Ovary (tissue), 7 donors: ENCODE measurements at regions not wholly inside any gene's neighbourhood (a gene's known extent, or its start where the extent isn't known, plus 50 kb on each side); places are given as distances from the start of the nearest gene placed in this dataset.

ENCODE experiments used
- DNase-seq, 5 donors: peaks; one replicate each; pipeline ENCODE4 v3.0.0-alpha.2; 2019 to 2020
- H3K27ac ChIP-seq, 2 donors: fragments of 200-600 bp; one replicate each; pipeline versions ENCODE4 v1.5.1 to v1.8.0; 2019 to 2022
- H3K27me3 ChIP-seq: fragments of 200-600 bp; one replicate; pipeline ENCODE4 v1.8.0; 2022
- H3K36me3 ChIP-seq: fragments of 200-600 bp; sonication (generic); one replicate; pipeline ENCODE4 v1.5.1; 2019
- H3K4me1 ChIP-seq: one replicate; pipeline ENCODE4 v1.8.1; 2013; ENCODE audit warnings: mild to moderate bottlenecking, moderate library complexity; ENCODE audit not compliant: insufficient read depth
- H3K4me3 ChIP-seq: fragments of 200-600 bp; sonication (generic); one replicate; pipeline ENCODE4 v1.5.1; 2017
- H3K9me3 ChIP-seq, 2 donors: fragments of 200-600 bp in 1 of 2; sonication (generic) in 1 of 2; one replicate each; pipeline versions ENCODE4 v1.5.1 to v1.8.1; 2013 to 2019; ENCODE audit warnings: mild to moderate bottlenecking in 1 of 2, moderate library complexity in 1 of 2
- EP300 ChIP-seq: sonication (generic); formaldehyde crosslinking; IDR thresholded peaks from one replicate; pipeline ENCODE4 v1.6.1; 2017; ENCODE audit warnings: antibody characterized with exemption
- POLR2A ChIP-seq: fragments of 450-650 bp; IDR thresholded peaks from one replicate; pipeline ENCODE4 v1.6.1; 2017; ENCODE audit warnings: antibody characterized with exemption, mild to moderate bottlenecking, moderate library complexity
- WGBS, 3 donors: extraction: QIAGEN DNeasy Blood & Tissue Kit in 1 of 3; methylation state at CpG; one replicate each; pipeline versions ENCODE4 v1.1.5 to v1.1.7; 2013 to 2017; 5-methylcytosine and 5-hydroxymethylcytosine counted together
- intact Hi-C, 4 donors: fragments of 100-400 bp; cut with DNase I; formaldehyde crosslinking; loops; one replicate each; pipeline versions ENCODE4 v1.11.0 to v1.15.1; 2022 to 2023
- TF ChIP-seq, protein P1 (sequence below), 3 donors: fragments of 450-650 bp in 2 of 3; fragments of 200-600 bp in 1 of 3; IDR thresholded peaks; one replicate each; pipeline versions ENCODE4 v1.5.1 to v1.8.0; 2016 to 2022; ENCODE audit warnings: antibody characterized with exemption in 3 of 3, mild to moderate bottlenecking in 1 of 3
- donor health status: DM: no; HTN: no; CAD: no; lungs with moderate emphysema.
- donor health status: DM: no; HTN: no; CAD: no.
- donor health status: Bipolar disorder and iron deficiency.
- donor health status: DM: no; HTN: no; CAD: no.
- donor health status: DM: yes; HTN: yes; CAD: no.

DNA sequence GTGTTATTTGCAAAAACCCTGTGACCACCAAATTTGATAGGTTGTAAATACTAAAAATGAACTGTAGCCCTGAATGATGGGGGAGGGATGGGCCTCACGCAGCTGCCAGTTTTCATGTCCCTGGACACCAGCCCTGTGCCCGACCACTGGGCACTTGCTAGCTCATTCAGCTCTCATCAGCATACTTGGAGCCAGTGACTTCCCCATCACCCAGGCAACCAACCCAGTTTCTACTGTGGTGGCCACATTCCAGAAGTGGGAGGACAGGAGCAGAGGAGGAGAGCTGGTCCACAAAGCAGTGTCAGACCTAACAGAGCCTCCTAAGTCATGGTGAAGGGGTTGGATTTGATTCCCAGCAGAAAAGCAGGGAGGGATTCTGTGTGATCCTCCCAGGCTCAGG is 128.2 kb downstream of the CPEB2 start:
- no peak overlapping the region for H3K4me3 ChIP-seq
- 83 to 92% (median 90%) methylated on average over 2 of the region's 2 CpGs for WGBS, 3 donors
- no peaks in the 10 kb centered on the region for H3K27me3 ChIP-seq
- DNase-seq = no peak
- no peak overlapping the region for H3K27ac ChIP-seq
- H3K36me3 ChIP-seq = no peaks in the 10 kb centered on the region
- H3K4me1 ChIP-seq = no peaks in the 10 kb centered on the region
- intact Hi-C loops = no loop called here
- no peaks in the 10 kb centered on the region for H3K9me3 ChIP-seq
- TF ChIP-seq POLR2A (no peak), EP300 (no peak)
- TF ChIP-seq, protein P1, sequence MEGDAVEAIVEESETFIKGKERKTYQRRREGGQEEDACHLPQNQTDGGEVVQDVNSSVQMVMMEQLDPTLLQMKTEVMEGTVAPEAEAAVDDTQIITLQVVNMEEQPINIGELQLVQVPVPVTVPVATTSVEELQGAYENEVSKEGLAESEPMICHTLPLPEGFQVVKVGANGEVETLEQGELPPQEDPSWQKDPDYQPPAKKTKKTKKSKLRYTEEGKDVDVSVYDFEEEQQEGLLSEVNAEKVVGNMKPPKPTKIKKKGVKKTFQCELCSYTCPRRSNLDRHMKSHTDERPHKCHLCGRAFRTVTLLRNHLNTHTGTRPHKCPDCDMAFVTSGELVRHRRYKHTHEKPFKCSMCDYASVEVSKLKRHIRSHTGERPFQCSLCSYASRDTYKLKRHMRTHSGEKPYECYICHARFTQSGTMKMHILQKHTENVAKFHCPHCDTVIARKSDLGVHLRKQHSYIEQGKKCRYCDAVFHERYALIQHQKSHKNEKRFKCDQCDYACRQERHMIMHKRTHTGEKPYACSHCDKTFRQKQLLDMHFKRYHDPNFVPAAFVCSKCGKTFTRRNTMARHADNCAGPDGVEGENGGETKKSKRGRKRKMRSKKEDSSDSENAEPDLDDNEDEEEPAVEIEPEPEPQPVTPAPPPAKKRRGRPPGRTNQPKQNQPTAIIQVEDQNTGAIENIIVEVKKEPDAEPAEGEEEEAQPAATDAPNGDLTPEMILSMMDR (IDR thresholded peaks at IDR 0.05) = no peak

- H3K4me1 ChIP-seq = no peaks in the 10 kb centered on the region
- H3K27me3 ChIP-seq = no peaks in the 10 kb centered on the region
- no peaks in the 10 kb centered on the region for H3K9me3 ChIP-seq
- WGBS, 3 donors = 72 to 77% (median 75%) methylated on average over 7 of the region's 7 CpGs
- TF ChIP-seq, protein P1 (IDR thresholded peaks at IDR 0.05) = no peak
- TF ChIP-seq EP300 (no peak), POLR2A (no peak)
- no peak overlapping the region for H3K27ac ChIP-seq
- intact Hi-C loops = no loop called here
- H3K36me3 ChIP-seq = no peaks in the 10 kb centered on the region
- H3K4me3 ChIP-seq = no peak overlapping the region
- DNase-seq = no peak
Measured at GRCh38 chr4:15131551-15131950, 129.3 kb downstream of the CPEB2 start.

DNA sequence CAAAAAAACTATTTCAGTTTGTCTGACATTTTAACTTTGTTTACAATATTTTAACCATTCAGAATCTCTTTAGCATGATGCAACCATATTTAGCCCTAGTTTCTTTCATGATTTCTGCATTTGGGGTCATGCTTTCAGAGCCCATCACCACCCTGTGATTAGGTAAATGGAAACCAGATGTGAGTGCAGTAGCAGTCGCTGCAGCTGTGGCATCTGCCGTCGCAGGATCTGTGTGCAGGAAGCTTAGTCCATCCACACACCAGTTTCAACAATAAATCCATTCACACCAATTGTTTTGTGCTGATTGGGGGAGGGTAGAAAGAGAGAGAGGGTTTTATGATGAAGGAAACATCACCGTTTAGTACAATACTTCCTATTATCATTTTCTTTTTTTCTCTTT is 130.5 kb downstream of the CPEB2 start:
- H3K27ac ChIP-seq = no peak overlapping the region
- DNase-seq = no peak
- TF ChIP-seq, protein P1 (IDR thresholded peaks at IDR 0.05) = no peak
- no peak for TF ChIP-seq POLR2A
- no peak for TF ChIP-seq EP300
- no peaks in the 10 kb centered on the region for H3K4me1 ChIP-seq
- H3K27me3 ChIP-seq = no peaks in the 10 kb centered on the region
- 17 to 33% (median 20%) methylated on average over 4 of the region's 4 CpGs for WGBS, 3 donors
- no peaks in the 10 kb centered on the region for H3K36me3 ChIP-seq
- intact Hi-C loops = no loop called here
- H3K4me3 ChIP-seq = no peak overlapping the region
- H3K9me3 ChIP-seq = no peaks in the 10 kb centered on the region

GRCh38 chr4:15139599-15139998 is 137.3 kb downstream of the CPEB2 start:
- WGBS, 3 donors = 68 to 87% (median 86%) methylated on average over 1 of the region's 1 CpG
- DNase-seq = no peak
- H3K4me3 ChIP-seq = no peak overlapping the region

More at GRCh38 chr4:15139599-15139998, 137.3 kb downstream of the CPEB2 start:
- no peaks in the 10 kb centered on the region for H3K36me3 ChIP-seq
- H3K27ac ChIP-seq = no peak overlapping the region
- H3K27me3 ChIP-seq = no peaks in the 10 kb centered on the region
- TF ChIP-seq EP300 (no peak), POLR2A (no peak)
- TF ChIP-seq, protein P1 (IDR thresholded peaks at IDR 0.05) = no peak
- H3K9me3 ChIP-seq = no peaks in the 10 kb centered on the region
- no peaks in the 10 kb centered on the region for H3K4me1 ChIP-seq
- intact Hi-C loops = no loop called here
